Astrocyte (in vitro differentiated cells and primary cell): ENCODE measurements at regions not wholly inside any gene's neighbourhood (a gene's known extent, or its start where the extent isn't known, plus 50 kb on each side); places are given as distances from the start of the nearest gene placed in this dataset.

Experiments used
- EZH2 ChIP-seq: IDR thresholded peaks from 2 replicates; pipeline ENCODE4 v1.6.1; 2012; ENCODE audit warnings: mild to moderate bottlenecking, low read length, inconsistent platforms; ENCODE audit not compliant: insufficient read depth
- TF ChIP-seq, protein P1 (sequence below): IDR thresholded peaks from 2 replicates; pipeline ENCODE4 v1.5.1; 2011; ENCODE audit warnings: low read depth, mild to moderate bottlenecking, inconsistent platforms, low read length, moderate library complexity; ENCODE audit not compliant: insufficient read depth

DNA sequence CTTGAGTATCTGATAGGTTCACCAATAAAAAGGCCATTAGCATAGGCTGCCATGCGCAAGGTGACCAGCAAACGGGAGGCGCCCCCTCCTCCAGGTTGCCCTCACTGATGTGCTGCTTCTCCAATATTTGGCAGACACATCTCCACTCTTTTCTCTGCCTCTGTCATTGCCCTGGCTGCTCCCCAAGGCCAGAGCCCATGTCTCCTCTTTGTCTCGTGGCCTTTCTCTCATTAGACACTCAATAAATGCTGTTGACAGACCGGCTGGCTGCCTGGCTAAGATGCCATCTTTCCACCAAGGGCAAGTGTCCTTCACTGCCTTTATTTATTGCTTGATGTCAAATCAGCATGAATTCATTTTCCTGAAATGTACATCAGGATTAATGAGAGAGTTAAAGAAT, 404.0 kb upstream of the KIF2A start:
- TF ChIP-seq, protein P1, sequence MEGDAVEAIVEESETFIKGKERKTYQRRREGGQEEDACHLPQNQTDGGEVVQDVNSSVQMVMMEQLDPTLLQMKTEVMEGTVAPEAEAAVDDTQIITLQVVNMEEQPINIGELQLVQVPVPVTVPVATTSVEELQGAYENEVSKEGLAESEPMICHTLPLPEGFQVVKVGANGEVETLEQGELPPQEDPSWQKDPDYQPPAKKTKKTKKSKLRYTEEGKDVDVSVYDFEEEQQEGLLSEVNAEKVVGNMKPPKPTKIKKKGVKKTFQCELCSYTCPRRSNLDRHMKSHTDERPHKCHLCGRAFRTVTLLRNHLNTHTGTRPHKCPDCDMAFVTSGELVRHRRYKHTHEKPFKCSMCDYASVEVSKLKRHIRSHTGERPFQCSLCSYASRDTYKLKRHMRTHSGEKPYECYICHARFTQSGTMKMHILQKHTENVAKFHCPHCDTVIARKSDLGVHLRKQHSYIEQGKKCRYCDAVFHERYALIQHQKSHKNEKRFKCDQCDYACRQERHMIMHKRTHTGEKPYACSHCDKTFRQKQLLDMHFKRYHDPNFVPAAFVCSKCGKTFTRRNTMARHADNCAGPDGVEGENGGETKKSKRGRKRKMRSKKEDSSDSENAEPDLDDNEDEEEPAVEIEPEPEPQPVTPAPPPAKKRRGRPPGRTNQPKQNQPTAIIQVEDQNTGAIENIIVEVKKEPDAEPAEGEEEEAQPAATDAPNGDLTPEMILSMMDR = no peak
- no peak for TF ChIP-seq EZH2
